NCI-H82 treated with DMSO at 0.1 percent for 48 hours (cell line): ENCODE measurements at regions not wholly inside any gene's neighbourhood (a gene's known extent, or its start where the extent isn't known, plus 50 kb on each side); places are given as distances from the start of the nearest gene placed in this dataset.
"Not testable (repeated sequence)": the region's sequence is repeated elsewhere in the genome, so short reads cannot be mapped to it uniquely, and the experiment has no call there.

ENCODE experiments used
- DNase-seq: peaks from one replicate; lab custom pipeline; 2025; ENCODE audit not compliant: unreplicated experiment; lab: John Stamatoyannopoulos, UW

- DNase-seq = no peak
Measured at GRCh38 chr2:106293271-106293783, 99.2 kb upstream of the UXS1 start.

GRCh38 chr2:106292627-106293026 is 98.5 kb upstream of the UXS1 start:
- no peak for DNase-seq

- no peak for DNase-seq
Measured at GRCh38 chr2:106288873-106289272, 94.8 kb upstream of the UXS1 start.

- no peak for DNase-seq
Measured at GRCh38 chr2:106285237-106285829, 91.2 kb upstream of the UXS1 start.

- no peak for DNase-seq
Measured at GRCh38 chr2:106284691-106285202, 90.6 kb upstream of the UXS1 start.

- no peak for DNase-seq
Measured at GRCh38 chr2:106284255-106284654, 90.2 kb upstream of the UXS1 start.

GRCh38 chr2:106283228-106284152 is 89.4 kb upstream of the UXS1 start:
- DNase-seq = not testable (repeated sequence)

- no peak for DNase-seq
Measured at GRCh38 chr2:106282462-106283170, 88.5 kb upstream of the UXS1 start.

- not testable (repeated sequence) for DNase-seq
Measured at GRCh38 chr2:106281907-106282430, 87.9 kb upstream of the UXS1 start.

GRCh38 chr2:106280722-106281446 is 86.8 kb upstream of the UXS1 start:
- no peak for DNase-seq

- DNase-seq = no peak
Measured at GRCh38 chr2:106280224-106280623, 86.1 kb upstream of the UXS1 start.

- DNase-seq = no peak
Measured at GRCh38 chr2:106278112-106278876, 84.2 kb upstream of the UXS1 start.

- DNase-seq = no peak
Measured at GRCh38 chr2:106277426-106277825, 83.3 kb upstream of the UXS1 start.

GRCh38 chr2:106275971-106276370 is 81.9 kb upstream of the UXS1 start:
- no peak for DNase-seq

- DNase-seq = no peak
Measured at GRCh38 chr2:106274668-106275067, 80.6 kb upstream of the UXS1 start.

- DNase-seq = no peak
Measured at GRCh38 chr2:106272216-106272807, 78.2 kb upstream of the UXS1 start.

GRCh38 chr2:106270471-106270891 is 76.4 kb upstream of the UXS1 start:
- DNase-seq = no peak

GRCh38 chr2:106269591-106270291 is 75.6 kb upstream of the UXS1 start:
- no peak for DNase-seq

- DNase-seq = no peak
Measured at GRCh38 chr2:106267997-106268396, 73.9 kb upstream of the UXS1 start.
